IMR-90 (cell line): ENCODE measurements at regions not wholly inside any gene's neighbourhood (a gene's known extent, or its start where the extent isn't known, plus 50 kb on each side); places are given as distances from the start of the nearest gene placed in this dataset.

Experiments
- BHLHE40 ChIP-seq: fragments of 150-350 bp; IDR thresholded peaks from 2 replicates; pipeline ENCODE4 v1.6.1; 2016; ENCODE audit warnings: mild to moderate bottlenecking, low read depth, low read length
- CEBPB ChIP-seq: IDR thresholded peaks from 2 replicates; pipeline ENCODE4 v1.6.1; 2012; ENCODE audit warnings: low read depth, low read length, improper control_type of control experiment
- CHD1 ChIP-seq: IDR thresholded peaks from 2 replicates; pipeline ENCODE4 v1.6.1; 2012; ENCODE audit warnings: low read depth, low read length, improper control_type of control experiment
- FOS ChIP-seq: fragments of 150-350 bp; IDR thresholded peaks from 2 replicates; pipeline ENCODE4 v1.6.1; 2016; ENCODE audit warnings: low read depth, low read length
- MAZ ChIP-seq: IDR thresholded peaks from 2 replicates; pipeline ENCODE4 v1.6.1; 2012; ENCODE audit warnings: low read depth, mild to moderate bottlenecking, low read length, improper control_type of control experiment, moderate library complexity, borderline replicate concordance
- MXI1 ChIP-seq: IDR thresholded peaks from 2 replicates; pipeline ENCODE4 v1.6.1; 2012; ENCODE audit warnings: low read depth, mild to moderate bottlenecking, low read length, moderate library complexity, borderline replicate concordance
- NFE2L2 ChIP-seq: fragments of 150-350 bp; IDR thresholded peaks from 2 replicates; pipeline ENCODE4 v1.6.1; 2016; ENCODE audit warnings: low read depth, mild to moderate bottlenecking, low read length
- POLR2A ChIP-seq: IDR thresholded peaks from 2 replicates; pipeline ENCODE4 v1.6.1; 2012; ENCODE audit warnings: mild to moderate bottlenecking, low read depth, low read length
- RAD21 ChIP-seq: IDR thresholded peaks from 2 replicates; pipeline ENCODE4 v1.6.1; 2012; ENCODE audit warnings: low read length, improper control_type of control experiment
- RCOR1 ChIP-seq: IDR thresholded peaks from 2 replicates; pipeline ENCODE4 v1.6.1; 2012; ENCODE audit warnings: mild to moderate bottlenecking, low read length, improper control_type of control experiment; ENCODE audit not compliant: insufficient replicate concordance
- TF ChIP-seq, protein P1 (sequence below): conservative IDR thresholded peaks from 2 replicates; pipeline ENCODE4 v1.5.1; 2012; ENCODE audit warnings: mild to moderate bottlenecking, low read depth, low read length, improper control_type of control experiment
- TF ChIP-seq, protein P2 (sequence below): fragments of 150-350 bp; IDR thresholded peaks from 2 replicates; pipeline ENCODE4 v1.6.1; 2016; ENCODE audit warnings: low read depth, mild to moderate bottlenecking, low read length, moderate library complexity, borderline replicate concordance

DNA sequence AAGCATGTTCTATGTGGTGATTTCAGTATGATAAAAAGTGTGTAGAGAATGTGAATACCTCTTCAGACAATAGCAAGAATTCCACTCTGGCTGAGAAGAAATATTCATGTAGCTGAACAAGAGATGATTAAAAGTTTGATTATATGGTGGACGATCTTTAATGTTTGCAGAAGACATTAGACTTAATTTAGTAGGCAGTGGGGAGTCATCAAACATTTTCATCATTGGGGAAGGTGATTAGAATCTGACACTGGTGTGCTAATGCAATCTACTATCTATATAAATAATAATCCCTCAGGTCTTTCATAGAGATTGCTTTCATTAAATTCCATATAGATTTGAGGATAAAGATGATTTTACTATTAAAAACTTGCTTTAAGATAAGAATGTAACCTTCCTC lies 761.0 kb downstream of the SOCS6 start:
- no peak for TF ChIP-seq POLR2A
- TF ChIP-seq, protein P1, sequence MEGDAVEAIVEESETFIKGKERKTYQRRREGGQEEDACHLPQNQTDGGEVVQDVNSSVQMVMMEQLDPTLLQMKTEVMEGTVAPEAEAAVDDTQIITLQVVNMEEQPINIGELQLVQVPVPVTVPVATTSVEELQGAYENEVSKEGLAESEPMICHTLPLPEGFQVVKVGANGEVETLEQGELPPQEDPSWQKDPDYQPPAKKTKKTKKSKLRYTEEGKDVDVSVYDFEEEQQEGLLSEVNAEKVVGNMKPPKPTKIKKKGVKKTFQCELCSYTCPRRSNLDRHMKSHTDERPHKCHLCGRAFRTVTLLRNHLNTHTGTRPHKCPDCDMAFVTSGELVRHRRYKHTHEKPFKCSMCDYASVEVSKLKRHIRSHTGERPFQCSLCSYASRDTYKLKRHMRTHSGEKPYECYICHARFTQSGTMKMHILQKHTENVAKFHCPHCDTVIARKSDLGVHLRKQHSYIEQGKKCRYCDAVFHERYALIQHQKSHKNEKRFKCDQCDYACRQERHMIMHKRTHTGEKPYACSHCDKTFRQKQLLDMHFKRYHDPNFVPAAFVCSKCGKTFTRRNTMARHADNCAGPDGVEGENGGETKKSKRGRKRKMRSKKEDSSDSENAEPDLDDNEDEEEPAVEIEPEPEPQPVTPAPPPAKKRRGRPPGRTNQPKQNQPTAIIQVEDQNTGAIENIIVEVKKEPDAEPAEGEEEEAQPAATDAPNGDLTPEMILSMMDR: no peak
- TF ChIP-seq BHLHE40: no peak
- TF ChIP-seq CHD1: no peak
- TF ChIP-seq MAZ: no peak
- TF ChIP-seq MXI1: no peak
- TF ChIP-seq, protein P2, sequence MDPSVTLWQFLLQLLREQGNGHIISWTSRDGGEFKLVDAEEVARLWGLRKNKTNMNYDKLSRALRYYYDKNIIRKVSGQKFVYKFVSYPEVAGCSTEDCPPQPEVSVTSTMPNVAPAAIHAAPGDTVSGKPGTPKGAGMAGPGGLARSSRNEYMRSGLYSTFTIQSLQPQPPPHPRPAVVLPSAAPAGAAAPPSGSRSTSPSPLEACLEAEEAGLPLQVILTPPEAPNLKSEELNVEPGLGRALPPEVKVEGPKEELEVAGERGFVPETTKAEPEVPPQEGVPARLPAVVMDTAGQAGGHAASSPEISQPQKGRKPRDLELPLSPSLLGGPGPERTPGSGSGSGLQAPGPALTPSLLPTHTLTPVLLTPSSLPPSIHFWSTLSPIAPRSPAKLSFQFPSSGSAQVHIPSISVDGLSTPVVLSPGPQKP: no peak
- no peak for TF ChIP-seq RCOR1
- no peak for TF ChIP-seq RAD21
- no peak for TF ChIP-seq CEBPB
- TF ChIP-seq FOS: no peak
- TF ChIP-seq NFE2L2: no peak
